ENCODE measurements at regions not wholly inside any gene's neighbourhood (a gene's known extent, or its start where the extent isn't known, plus 50 kb on each side); places are given as distances from the start of the nearest gene placed in this dataset.

DNA sequence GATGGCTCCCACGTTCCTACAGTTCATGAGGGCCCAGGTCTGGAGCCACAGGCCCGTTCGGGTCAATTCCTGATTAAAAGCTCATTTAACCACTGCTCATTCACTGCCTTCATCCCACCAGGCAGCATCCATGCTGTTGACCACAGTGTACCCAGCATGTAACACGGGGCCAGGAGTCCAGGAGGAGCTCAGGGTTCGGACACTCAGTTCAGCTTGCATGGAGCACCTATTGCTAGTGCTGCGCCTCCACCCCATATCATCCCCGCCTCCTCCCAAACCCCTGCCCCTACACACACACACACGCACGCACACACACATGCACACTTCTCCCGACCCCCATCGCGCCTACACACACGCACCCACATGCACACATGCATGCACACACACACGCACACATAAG lies 72.9 kb upstream of the SNTG2 start:
- TF ChIP-seq CTCF (conservative IDR thresholded peaks at IDR 0.05 in 1 of 2, IDR thresholded peaks at IDR 0.05 in 1 of 2; ENCODE audit: low read depth in 1 of 2, low read length in 2 of 2) (no peak), EZH2 (IDR thresholded peaks at IDR 0.05; ENCODE audit: low read length, missing control alignments) (no peak)

All from fibroblast of lung (primary cell).